Lower leg skin (tissue), 4 donors: ENCODE measurements at regions not wholly inside any gene's neighbourhood (a gene's known extent, or its start where the extent isn't known, plus 50 kb on each side); places are given as distances from the start of the nearest gene placed in this dataset.
"Not testable (repeated sequence)": the region's sequence is repeated elsewhere in the genome, so short reads cannot be mapped to it uniquely, and the experiment has no call there.

ENCODE experiments used
- DNase-seq, 2 donors: peaks; one replicate each; pipeline ENCODE4 v3.0.0-alpha.2; 2019; ENCODE audit warnings: low spot score in 2 of 2
- H3K4me3 ChIP-seq: fragments of 200-600 bp; sonication (generic); 2 replicates; pipeline ENCODE4 v1.5.1; 2017; ENCODE audit warnings: mild to moderate bottlenecking, low read depth; ENCODE audit not compliant: poor library complexity, severe bottlenecking
- CTCF ChIP-seq, 3 donors: fragments of 450-650 bp; IDR thresholded peaks; one replicate each; pipeline ENCODE4 v1.5.1; 2016; ENCODE audit warnings: antibody characterized with exemption in 3 of 3, mild to moderate bottlenecking in 3 of 3, moderate library complexity in 2 of 3
- POLR2A ChIP-seq, 2 donors: fragments of 450-650 bp; IDR thresholded peaks; one replicate each; pipeline ENCODE4 v1.6.1; 2016 to 2017; ENCODE audit warnings: antibody characterized with exemption in 2 of 2, mild to moderate bottlenecking in 1 of 2, moderate library complexity in 1 of 2
- WGBS, 2 donors: methylation state at CpG; one replicate each; pipeline ENCODE4 v1.1.5; 2018; 5-methylcytosine and 5-hydroxymethylcytosine counted together
- intact Hi-C: fragments of 100-400 bp; cut with DNase I; formaldehyde crosslinking; loops from one replicate; pipeline ENCODE4 v1.15.0; 2023; ENCODE audit warnings: low total_unique reads

DNA sequence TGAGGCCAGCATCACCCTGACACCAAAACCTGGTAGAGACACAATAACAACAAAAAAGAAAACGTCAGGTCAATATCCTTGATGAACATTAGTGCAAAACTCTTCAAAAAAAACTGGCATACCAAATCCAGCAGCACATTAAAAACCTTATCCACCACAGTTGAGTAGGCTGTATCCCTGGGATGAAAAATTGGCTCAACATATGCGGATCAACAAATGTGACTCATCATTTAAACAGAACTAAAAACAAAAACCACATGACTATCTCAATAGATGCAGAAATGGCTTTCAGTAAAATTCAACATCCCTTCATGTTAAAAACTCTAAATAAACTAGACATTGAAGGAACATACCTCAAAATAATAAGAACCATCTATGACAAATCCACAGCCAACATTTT is 59.6 kb upstream of the PHIP start:
- no peak overlapping the region for H3K4me3 ChIP-seq
- TF ChIP-seq POLR2A (IDR thresholded peaks at IDR 0.05) (no peak), CTCF (IDR thresholded peaks at IDR 0.05) (no peak)
- WGBS, 2 donors, result 61 to 62% methylated on average over 2 of the region's 2 CpGs
- intact Hi-C loops, result no loop called here
- DNase-seq, result no peak

GRCh38 chr6:79135973-79136470 is 58.0 kb upstream of the PHIP start:
- intact Hi-C loops, result no loop called here
- H3K4me3 ChIP-seq, result no peak overlapping the region
- no peak for DNase-seq
- no peak for TF ChIP-seq CTCF (IDR thresholded peaks at IDR 0.05)
- TF ChIP-seq POLR2A (IDR thresholded peaks at IDR 0.05), result no peak

DNA sequence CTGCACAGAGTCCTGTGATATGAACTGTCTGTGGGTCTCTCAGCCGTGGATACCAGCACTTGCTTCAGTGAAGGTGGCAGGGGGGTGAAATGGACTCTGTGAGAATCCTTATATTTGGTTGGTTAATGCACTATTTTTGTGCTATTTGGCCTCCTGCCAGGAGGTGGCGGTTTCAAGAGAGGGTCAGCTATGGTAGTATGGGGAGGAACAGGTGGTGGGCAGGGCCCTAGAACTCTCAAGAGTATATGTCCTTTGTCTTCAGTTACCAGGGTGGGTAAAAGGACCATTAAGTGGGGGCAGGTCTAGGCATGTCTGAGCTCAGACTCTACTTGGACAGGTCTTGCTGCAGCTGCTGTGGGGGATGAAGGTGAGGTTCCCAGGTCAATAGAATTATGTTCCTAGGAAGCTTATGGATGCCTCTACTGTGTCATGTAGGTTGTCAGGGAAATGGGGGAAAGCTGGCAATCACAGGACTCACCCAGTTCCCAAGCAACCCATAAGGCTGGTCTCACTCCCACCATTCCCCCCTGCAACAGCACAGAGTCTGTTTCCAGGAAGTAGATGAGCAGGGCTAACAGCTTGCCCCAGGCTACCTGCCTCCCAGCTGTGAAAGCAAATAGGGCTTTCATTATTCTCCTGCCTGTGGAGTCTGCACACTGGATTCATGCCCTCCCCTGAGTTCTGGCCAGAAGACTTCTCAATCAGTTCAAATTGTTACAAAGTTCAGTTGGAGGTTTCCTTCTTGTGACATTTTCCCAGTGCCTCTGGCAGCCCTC is 56.8 kb upstream of the PHIP start:
- TF ChIP-seq POLR2A (IDR thresholded peaks at IDR 0.05) (no peak), CTCF (IDR thresholded peaks at IDR 0.05) (no peak)
- intact Hi-C loops, result loop anchor here (5.0 kb wide), 1 partner anchor 1212 kb away; no protein-coding TSS in a partner anchor
- WGBS, 2 donors, result 72 to 74% methylated on average over 2 of the region's 2 CpGs
- H3K4me3 ChIP-seq, result no peak overlapping the region
- no peak for DNase-seq

DNA sequence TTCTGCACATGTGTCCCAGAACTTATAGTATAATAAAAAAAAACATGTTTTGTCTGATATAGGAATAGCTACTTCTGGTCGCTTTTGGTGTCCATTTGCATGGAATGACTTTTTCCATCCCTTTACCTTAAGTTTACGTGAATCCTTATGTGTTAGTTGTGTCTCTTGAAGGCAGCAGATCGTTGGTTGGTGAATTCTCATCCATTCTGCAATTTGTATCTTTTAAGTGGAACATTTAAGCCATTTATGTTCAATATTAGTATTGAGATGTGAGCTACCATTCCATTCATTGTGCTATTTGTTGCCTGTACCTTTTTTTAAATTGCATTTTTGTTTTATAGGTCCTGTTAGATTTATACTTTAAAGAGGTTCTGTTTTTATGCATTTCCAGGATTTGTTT is 55.1 kb upstream of the PHIP start:
- no peak overlapping the region for H3K4me3 ChIP-seq
- 81 to 88% methylated on average over 3 of the region's 3 CpGs for WGBS, 2 donors
- intact Hi-C loops, result loop anchor here (5.0 kb wide), 1 partner anchor 1214 kb away; no protein-coding TSS in a partner anchor
- no peak for DNase-seq
- TF ChIP-seq POLR2A (IDR thresholded peaks at IDR 0.05) (no peak), CTCF (IDR thresholded peaks at IDR 0.05) (no peak)

DNA sequence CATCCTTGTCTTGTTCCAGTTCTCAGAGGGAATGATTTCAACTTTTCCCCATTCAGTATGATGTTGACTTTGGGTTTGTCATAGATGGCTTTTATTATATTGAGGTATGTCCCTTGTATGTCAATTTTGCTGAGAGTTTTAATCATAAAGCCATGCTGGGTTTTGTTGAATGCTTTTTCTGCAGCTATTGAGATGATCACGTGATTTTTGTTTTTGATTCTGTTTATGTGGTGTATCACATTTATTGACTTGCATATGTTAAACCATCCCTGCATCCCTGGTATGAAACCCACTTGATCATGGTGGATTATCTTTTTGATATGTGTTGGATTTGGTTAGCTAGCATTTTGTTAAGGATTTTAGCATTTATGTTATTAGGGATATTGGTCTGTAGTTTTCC is 53.2 kb upstream of the PHIP start:
- not testable (repeated sequence) for H3K4me3 ChIP-seq, DNase-seq
- WGBS, 2 donors, result 42 to 94% methylated on average over 1 of the region's 1 CpG
- intact Hi-C loops, result loop anchor here (5.0 kb wide), 1 partner anchor 1216 kb away; no protein-coding TSS in a partner anchor
